ENCODE measurements at regions not wholly inside any gene's neighbourhood (a gene's known extent, or its start where the extent isn't known, plus 50 kb on each side); places are given as distances from the start of the nearest gene placed in this dataset.
A peak's percentile ranks its signal among the peaks of the same experiment; 100 is the strongest.

DNA sequence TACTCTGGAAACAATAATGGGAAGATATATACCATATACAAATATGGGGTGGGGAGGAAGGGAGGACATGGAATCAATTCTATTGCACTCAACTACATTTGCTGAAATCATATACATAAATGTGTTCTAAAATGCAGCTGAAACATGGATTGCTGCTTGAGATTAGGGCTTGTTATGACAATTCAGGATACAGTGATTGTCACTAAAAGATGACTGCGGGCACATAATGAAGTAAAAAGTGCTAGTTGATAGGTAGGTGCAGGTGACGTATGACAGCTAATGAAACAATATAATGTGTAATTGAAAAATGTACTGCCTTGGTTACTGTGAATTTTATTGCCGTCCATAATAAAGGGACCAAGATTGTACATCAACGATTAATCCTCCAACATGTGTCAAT is 1062.1 kb upstream of the FANCL start:
- Histone ChIP-seq H3K9me3 (ENCODE audit: control insufficient read depth in 2 of 2, low read length in 2 of 2) (no peaks in the 10 kb centered on the region), H3K36me3 (ENCODE audit: control insufficient read depth in 2 of 2, insufficient read depth in 2 of 2, low read length in 2 of 2) (no peaks in the 10 kb centered on the region), H3K9ac (ENCODE audit: low read length in 2 of 2) (no peak overlapping the region), H3K4me3 (ENCODE audit: low read length in 2 of 2) (no peak overlapping the region), H3K27ac (ENCODE audit: low read length) (no peak overlapping the region), H3K4me1 (ENCODE audit: control insufficient read depth, insufficient read depth, low read length) (no peaks in the 10 kb centered on the region), H3K27me3 (ENCODE audit: control insufficient read depth in 1 of 2, insufficient read depth in 2 of 2, low read length in 2 of 2) (no peaks in the 10 kb centered on the region)

DNA sequence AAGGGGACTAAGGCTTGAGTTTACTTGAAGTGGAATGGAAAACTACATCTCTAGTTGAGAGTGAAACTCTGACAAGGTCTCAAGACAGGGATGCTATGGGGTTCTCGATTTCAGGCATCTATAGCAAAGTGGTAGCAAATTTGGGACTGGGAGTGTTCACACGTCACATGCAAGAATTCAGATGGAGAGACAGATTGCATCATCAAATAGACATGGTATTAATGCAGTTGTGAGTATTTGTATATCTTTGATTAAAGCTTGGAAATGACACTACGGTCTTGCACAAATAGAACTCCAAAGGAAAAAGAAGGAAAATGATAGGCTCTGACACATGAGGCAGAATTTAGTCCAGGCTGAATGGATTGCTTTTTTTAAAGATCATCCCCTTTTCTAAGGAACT is 1061.6 kb upstream of the FANCL start:
- Histone ChIP-seq H3K27me3 (ENCODE audit: control insufficient read depth in 1 of 2, insufficient read depth in 2 of 2, low read length in 2 of 2) (no peaks in the 10 kb centered on the region), H3K4me3 (ENCODE audit: low read length in 2 of 2) (no peak overlapping the region), H3K27ac (ENCODE audit: low read length) (no peak overlapping the region), H3K36me3 (ENCODE audit: control insufficient read depth in 2 of 2, insufficient read depth in 2 of 2, low read length in 2 of 2) (no peaks in the 10 kb centered on the region), H3K9me3 (ENCODE audit: control insufficient read depth in 2 of 2, low read length in 2 of 2) (no peaks in the 10 kb centered on the region), H3K4me1 (ENCODE audit: control insufficient read depth, insufficient read depth, low read length) (no peaks in the 10 kb centered on the region), H3K9ac (ENCODE audit: low read length in 2 of 2) (no peak overlapping the region)

DNA sequence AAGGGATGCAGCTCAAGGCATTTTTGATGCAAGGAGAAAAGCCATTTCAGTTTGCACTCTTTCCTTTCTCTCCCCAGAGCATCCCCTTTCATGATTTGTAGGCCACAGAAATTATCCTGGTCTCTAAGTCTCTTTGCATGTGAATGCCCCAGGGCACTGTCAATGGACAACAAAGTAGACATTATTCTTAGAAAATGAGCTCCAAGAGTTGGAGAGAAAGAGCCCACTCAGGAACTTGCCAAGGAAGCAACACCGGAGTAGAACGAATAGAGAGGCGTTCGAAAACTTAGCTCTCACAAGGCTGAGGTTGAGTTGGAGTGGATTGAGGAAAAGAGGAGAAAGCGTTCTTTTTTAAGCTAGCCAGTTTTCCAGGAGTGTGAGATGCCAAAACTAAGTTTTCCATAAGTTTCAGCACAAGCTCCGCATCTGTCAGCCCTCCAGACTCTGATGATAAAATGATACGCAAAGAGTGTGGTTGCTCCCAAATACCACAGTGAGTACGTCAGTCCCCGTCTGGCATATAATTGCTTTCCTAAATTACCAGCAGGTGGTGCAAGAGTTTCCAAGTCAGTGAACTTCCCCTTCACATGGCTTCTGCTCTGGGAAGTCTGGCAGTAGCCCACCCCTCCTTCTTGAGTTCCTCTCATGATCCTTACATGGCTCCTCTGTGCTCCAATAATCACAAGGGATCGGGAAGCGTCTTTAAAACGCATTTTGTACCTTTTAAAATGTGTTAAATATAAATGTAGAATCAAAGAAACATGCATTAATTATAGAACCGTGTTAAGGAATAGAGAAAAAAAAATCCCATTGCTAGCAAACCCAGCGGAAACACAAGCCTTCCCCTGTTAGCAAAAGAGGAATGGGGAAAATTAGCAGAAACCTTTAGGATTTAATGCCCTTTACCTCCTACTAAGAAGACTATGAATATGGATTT is 1060.6 kb upstream of the FANCL start:
- Histone ChIP-seq H3K36me3 (ENCODE audit: control insufficient read depth in 2 of 2, insufficient read depth in 2 of 2, low read length in 2 of 2) (no peaks in the 10 kb centered on the region), H3K9me3 (ENCODE audit: control insufficient read depth in 2 of 2, low read length in 2 of 2) (no peaks in the 10 kb centered on the region), H3K4me3 (ENCODE audit: low read length in 2 of 2) (peak overlapping the region in 1 of 2 donors; percentile 31), H3K27me3 (ENCODE audit: control insufficient read depth in 1 of 2, insufficient read depth in 2 of 2, low read length in 2 of 2) (no peaks in the 10 kb centered on the region), H3K27ac (ENCODE audit: low read length) (no peak overlapping the region), H3K4me1 (ENCODE audit: control insufficient read depth, insufficient read depth, low read length) (no peaks in the 10 kb centered on the region), H3K9ac (ENCODE audit: low read length in 2 of 2) (no peak overlapping the region)

DNA sequence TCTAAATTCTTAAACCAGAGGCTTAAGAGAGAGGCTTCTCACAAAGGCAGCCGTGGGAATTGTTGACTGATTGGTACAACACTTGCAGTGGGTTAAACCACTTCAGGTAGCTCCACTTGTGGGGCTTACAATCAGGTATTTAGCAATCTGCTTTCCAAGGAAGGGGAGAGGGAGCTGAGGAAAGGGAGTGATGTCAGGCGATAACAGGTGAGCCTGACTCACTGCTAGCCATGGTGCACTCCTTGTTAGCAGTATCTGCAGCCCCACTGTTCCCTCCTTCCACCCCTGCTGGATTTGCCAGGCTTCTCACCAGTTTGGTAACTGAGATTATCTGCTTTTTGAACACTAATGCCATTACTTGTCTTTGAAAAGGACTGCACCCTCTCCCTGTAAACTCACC is 1056.7 kb upstream of the FANCL start:
- H3K4me3 ChIP-seq (ENCODE audit: low read length in 2 of 2): no peak overlapping the region
- no peaks in the 10 kb centered on the region for H3K36me3 ChIP-seq (ENCODE audit: control insufficient read depth in 2 of 2, insufficient read depth in 2 of 2, low read length in 2 of 2)
- no peaks in the 10 kb centered on the region for H3K27me3 ChIP-seq (ENCODE audit: control insufficient read depth in 1 of 2, insufficient read depth in 2 of 2, low read length in 2 of 2)
- no peaks in the 10 kb centered on the region for H3K4me1 ChIP-seq (ENCODE audit: control insufficient read depth, insufficient read depth, low read length)
- no peak overlapping the region for H3K27ac ChIP-seq (ENCODE audit: low read length)
- H3K9me3 ChIP-seq (ENCODE audit: control insufficient read depth in 2 of 2, low read length in 2 of 2): no peaks in the 10 kb centered on the region
- H3K9ac ChIP-seq (ENCODE audit: low read length in 2 of 2): no peak overlapping the region

DNA sequence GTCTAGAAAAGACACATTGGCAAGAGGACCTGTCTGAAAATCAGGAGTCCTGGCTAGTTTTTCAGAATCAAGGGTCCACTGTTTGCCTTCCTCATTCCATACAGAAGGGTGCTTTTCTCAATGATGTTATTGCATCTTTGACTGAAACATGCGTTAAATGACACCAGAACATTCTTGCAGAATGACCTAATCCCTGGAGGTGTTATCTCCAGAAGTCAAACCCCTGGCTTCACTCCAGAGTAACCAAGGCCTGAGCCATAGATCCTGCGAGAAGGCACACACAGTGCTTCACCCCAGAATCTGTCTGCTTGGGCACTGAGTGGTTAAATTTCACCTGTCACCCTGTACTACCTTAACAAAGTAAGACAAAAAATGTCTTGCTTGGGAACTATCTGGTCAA is 1055.2 kb upstream of the FANCL start:
- Histone ChIP-seq H3K4me3 (ENCODE audit: low read length in 2 of 2) (no peak overlapping the region), H3K27ac (ENCODE audit: low read length) (no peak overlapping the region), H3K9me3 (ENCODE audit: control insufficient read depth in 2 of 2, low read length in 2 of 2) (no peaks in the 10 kb centered on the region), H3K4me1 (ENCODE audit: control insufficient read depth, insufficient read depth, low read length) (no peaks in the 10 kb centered on the region), H3K9ac (ENCODE audit: low read length in 2 of 2) (no peak overlapping the region), H3K27me3 (ENCODE audit: control insufficient read depth in 1 of 2, insufficient read depth in 2 of 2, low read length in 2 of 2) (no peaks in the 10 kb centered on the region), H3K36me3 (ENCODE audit: control insufficient read depth in 2 of 2, insufficient read depth in 2 of 2, low read length in 2 of 2) (no peaks in the 10 kb centered on the region)

DNA sequence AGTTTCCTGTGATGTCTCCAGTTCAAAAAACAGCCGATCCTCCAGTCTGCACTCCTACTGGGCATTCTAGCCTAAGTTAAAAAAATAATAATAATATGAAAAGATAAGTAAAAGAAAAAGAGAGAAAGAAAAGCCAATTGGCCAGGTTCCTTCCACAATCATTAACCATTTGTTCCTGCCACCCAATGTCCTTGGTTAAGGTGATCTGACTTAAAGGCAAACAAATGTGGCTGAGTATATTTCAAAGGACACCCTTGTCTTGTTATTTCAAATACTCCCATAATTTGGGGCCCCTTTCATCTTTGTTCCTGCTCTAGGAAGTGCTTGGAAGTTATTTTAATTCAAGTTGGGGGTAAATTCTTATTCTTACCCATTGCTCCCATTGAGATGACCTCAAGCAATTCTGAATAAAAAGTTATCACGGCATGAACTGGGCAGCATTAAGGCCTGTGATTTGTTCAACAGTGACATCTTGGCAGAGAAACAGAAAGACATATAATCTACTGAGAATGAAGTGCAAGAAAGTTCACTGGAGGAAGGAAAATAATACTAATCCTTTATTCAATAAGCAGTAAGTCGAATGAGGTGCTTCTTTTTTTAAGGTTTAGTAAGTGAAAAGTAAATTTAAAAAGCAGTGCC is 1054.5 kb upstream of the FANCL start:
- no peak overlapping the region for H3K4me3 ChIP-seq (ENCODE audit: low read length in 2 of 2)
- H3K27me3 ChIP-seq (ENCODE audit: control insufficient read depth in 1 of 2, insufficient read depth in 2 of 2, low read length in 2 of 2): no peaks in the 10 kb centered on the region
- H3K36me3 ChIP-seq (ENCODE audit: control insufficient read depth in 2 of 2, insufficient read depth in 2 of 2, low read length in 2 of 2): no peaks in the 10 kb centered on the region
- no peak overlapping the region for H3K9ac ChIP-seq (ENCODE audit: low read length in 2 of 2)
- no peaks in the 10 kb centered on the region for H3K4me1 ChIP-seq (ENCODE audit: control insufficient read depth, insufficient read depth, low read length)
- no peak overlapping the region for H3K27ac ChIP-seq (ENCODE audit: low read length)
- H3K9me3 ChIP-seq (ENCODE audit: control insufficient read depth in 2 of 2, low read length in 2 of 2): no peaks in the 10 kb centered on the region

DNA sequence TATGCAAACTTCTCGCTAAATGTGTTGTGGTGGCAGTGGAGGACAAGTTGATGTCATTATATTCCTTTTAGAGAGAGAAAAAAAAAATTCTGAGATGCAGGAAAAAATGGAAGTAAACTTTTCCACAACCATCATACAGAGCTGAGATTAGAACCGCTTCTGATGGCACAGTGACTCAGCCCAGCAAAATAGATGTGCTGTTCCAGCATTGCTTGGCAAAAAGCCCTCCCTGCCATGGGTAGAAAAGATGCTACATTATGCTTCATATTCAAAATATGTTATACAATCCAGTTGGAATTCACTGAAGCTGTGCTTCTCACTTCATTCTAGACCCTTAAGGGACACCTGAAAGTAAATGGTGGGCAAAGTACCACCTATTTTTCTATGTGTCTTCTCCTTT is 1047.6 kb upstream of the FANCL start:
- H3K27me3 ChIP-seq (ENCODE audit: control insufficient read depth in 1 of 2, insufficient read depth in 2 of 2, low read length in 2 of 2): no peaks in the 10 kb centered on the region
- no peak overlapping the region for H3K4me3 ChIP-seq (ENCODE audit: low read length in 2 of 2)
- no peaks in the 10 kb centered on the region for H3K36me3 ChIP-seq (ENCODE audit: control insufficient read depth in 2 of 2, insufficient read depth in 2 of 2, low read length in 2 of 2)
- H3K9me3 ChIP-seq (ENCODE audit: control insufficient read depth in 2 of 2, low read length in 2 of 2): no peaks in the 10 kb centered on the region
- no peaks in the 10 kb centered on the region for H3K4me1 ChIP-seq (ENCODE audit: control insufficient read depth, insufficient read depth, low read length)
- H3K9ac ChIP-seq (ENCODE audit: low read length in 2 of 2): no peak overlapping the region
- H3K27ac ChIP-seq (ENCODE audit: low read length): no peak overlapping the region

DNA sequence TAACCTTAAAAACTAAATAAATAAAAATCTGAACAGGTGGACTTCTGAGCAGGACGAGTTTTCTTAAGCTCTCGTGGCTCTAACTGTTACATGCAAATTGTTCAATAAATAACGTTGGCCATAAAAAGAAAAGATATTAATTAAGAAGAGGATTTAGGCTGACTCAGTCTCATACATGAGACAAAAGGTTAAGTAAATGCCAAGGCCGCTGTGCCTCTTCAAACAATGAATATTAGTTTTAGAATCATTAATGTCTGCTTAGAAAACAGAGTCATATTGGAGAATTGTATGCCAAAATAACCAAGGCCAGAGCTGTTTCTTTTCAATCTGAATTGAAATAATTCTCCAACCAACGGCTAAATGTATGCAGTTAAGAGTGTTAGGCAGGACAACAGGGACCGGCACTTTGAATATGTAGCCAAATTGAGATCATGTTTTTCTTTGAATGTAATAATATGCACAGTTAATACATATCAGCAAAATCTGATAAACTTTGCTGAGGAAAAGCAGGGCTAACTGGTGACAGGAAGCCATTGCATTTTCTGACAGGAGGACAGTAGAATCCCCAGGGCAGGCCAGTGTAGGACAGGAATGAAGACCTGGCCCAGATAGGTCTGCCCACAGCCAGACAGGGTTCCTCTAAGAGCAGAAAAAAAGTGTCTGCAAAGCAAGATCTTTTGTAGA is 1041.4 kb upstream of the FANCL start:
- Histone ChIP-seq H3K4me3 (ENCODE audit: low read length in 2 of 2) (no peak overlapping the region), H3K27ac (ENCODE audit: low read length) (no peak overlapping the region), H3K27me3 (ENCODE audit: control insufficient read depth in 1 of 2, insufficient read depth in 2 of 2, low read length in 2 of 2) (no peaks in the 10 kb centered on the region), H3K9ac (ENCODE audit: low read length in 2 of 2) (no peak overlapping the region), H3K4me1 (ENCODE audit: control insufficient read depth, insufficient read depth, low read length) (no peaks in the 10 kb centered on the region), H3K36me3 (ENCODE audit: control insufficient read depth in 2 of 2, insufficient read depth in 2 of 2, low read length in 2 of 2) (no peaks in the 10 kb centered on the region), H3K9me3 (ENCODE audit: control insufficient read depth in 2 of 2, low read length in 2 of 2) (no peaks in the 10 kb centered on the region)

DNA sequence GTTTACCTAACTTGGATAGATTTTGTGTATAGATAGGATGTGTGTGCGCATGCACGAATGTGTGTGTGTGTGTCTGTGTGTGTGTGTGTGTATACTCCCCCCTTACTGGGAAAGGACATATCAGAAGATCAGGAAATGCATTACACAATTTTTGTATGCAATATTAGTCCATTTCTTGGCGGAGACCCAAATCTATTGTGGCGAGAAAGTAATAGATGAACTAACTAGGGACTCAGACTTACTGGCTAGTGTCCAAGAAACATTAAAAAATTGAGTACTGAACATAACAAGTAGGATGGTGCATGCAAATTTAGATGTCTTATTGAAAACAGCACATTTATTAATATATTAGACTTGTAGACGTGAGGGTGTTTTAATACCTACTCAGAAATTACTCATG is 1036.5 kb upstream of the FANCL start:
- Histone ChIP-seq H3K4me1 (ENCODE audit: control insufficient read depth, insufficient read depth, low read length) (no peaks in the 10 kb centered on the region), H3K9ac (ENCODE audit: low read length in 2 of 2) (no peak overlapping the region), H3K4me3 (ENCODE audit: low read length in 2 of 2) (no peak overlapping the region), H3K27ac (ENCODE audit: low read length) (no peak overlapping the region), H3K36me3 (ENCODE audit: control insufficient read depth in 2 of 2, insufficient read depth in 2 of 2, low read length in 2 of 2) (no peaks in the 10 kb centered on the region), H3K27me3 (ENCODE audit: control insufficient read depth in 1 of 2, insufficient read depth in 2 of 2, low read length in 2 of 2) (no peaks in the 10 kb centered on the region), H3K9me3 (ENCODE audit: control insufficient read depth in 2 of 2, low read length in 2 of 2) (no peaks in the 10 kb centered on the region)

DNA sequence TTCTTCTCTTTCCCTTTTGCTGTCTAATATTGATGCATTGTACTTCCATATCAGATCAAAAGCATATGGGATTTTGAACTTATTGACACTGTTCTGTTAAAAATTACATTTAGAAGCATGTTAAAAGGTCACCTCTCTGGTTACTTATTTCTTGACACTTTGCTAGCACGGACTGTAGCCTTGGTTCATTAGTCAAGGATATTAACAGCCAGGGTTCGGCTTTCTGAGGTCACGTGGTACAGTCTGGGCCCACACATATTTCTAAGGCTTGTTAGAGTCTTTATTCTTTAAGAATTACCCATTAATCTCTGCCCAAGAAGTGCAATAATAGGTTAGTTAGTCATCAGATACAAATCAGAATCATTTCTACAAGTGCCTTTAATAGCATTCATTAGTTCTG is 1035.8 kb upstream of the FANCL start:
- Histone ChIP-seq H3K9ac (ENCODE audit: low read length in 2 of 2) (no peak overlapping the region), H3K9me3 (ENCODE audit: control insufficient read depth in 2 of 2, low read length in 2 of 2) (no peaks in the 10 kb centered on the region), H3K36me3 (ENCODE audit: control insufficient read depth in 2 of 2, insufficient read depth in 2 of 2, low read length in 2 of 2) (no peaks in the 10 kb centered on the region), H3K4me3 (ENCODE audit: low read length in 2 of 2) (no peak overlapping the region), H3K27me3 (ENCODE audit: control insufficient read depth in 1 of 2, insufficient read depth in 2 of 2, low read length in 2 of 2) (no peaks in the 10 kb centered on the region), H3K4me1 (ENCODE audit: control insufficient read depth, insufficient read depth, low read length) (no peaks in the 10 kb centered on the region), H3K27ac (ENCODE audit: low read length) (no peak overlapping the region)
